Mesenchymal stem cell (in vitro differentiated cells and primary cell): ENCODE measurements at regions not wholly inside any gene's neighbourhood (a gene's known extent, or its start where the extent isn't known, plus 50 kb on each side); places are given as distances from the start of the nearest gene placed in this dataset.
A peak's percentile ranks its signal among the peaks of the same experiment; 100 is the strongest.

Experiments used
- DNase-seq: peaks from one replicate; pipeline ENCODE4 v3.0.0-alpha.2; 2013
- H2AFZ ChIP-seq: one replicate; pipeline ENCODE4 v1.6.1; 2013; ENCODE audit warnings: low read depth, mild to moderate bottlenecking, control low read depth, inconsistent platforms, low read length, moderate library complexity
- H2AK5ac ChIP-seq: 2 replicates; pipeline ENCODE4 v1.6.1; 2013; ENCODE audit warnings: low read length, moderate library complexity, mild to moderate bottlenecking, inconsistent platforms; ENCODE audit not compliant: severe bottlenecking
- H2BK120ac ChIP-seq: one replicate; pipeline ENCODE4 v1.6.1; 2013; ENCODE audit warnings: low read depth, mild to moderate bottlenecking, inconsistent platforms, low read length, moderate library complexity
- H2BK12ac ChIP-seq, 2 experiments: one replicate each; pipeline ENCODE4 v1.6.1; 2013; ENCODE audit warnings: inconsistent platforms in 2 of 2, low read length in 2 of 2, mild to moderate bottlenecking in 2 of 2, moderate library complexity in 2 of 2, control low read depth in 1 of 2
- H2BK15ac ChIP-seq: one replicate; pipeline ENCODE4 v1.6.1; 2013; ENCODE audit warnings: mild to moderate bottlenecking, low read depth, inconsistent platforms; ENCODE audit not compliant: poor library complexity, severe bottlenecking
- H2BK5ac ChIP-seq: 2 replicates; pipeline ENCODE4 v1.6.1; 2013; ENCODE audit warnings: low read depth, mild to moderate bottlenecking, low read length, control low read depth, inconsistent platforms; ENCODE audit not compliant: poor library complexity, severe bottlenecking
- H3K14ac ChIP-seq, 2 experiments: one replicate each; pipeline ENCODE4 v1.6.1; 2013; ENCODE audit warnings: inconsistent platforms in 2 of 2, low read length in 2 of 2, control low read depth in 1 of 2, mild to moderate bottlenecking in 1 of 2, moderate library complexity in 1 of 2
- H3K18ac ChIP-seq, 2 experiments: one replicate each; pipeline ENCODE4 v1.6.1; 2013; ENCODE audit warnings: inconsistent platforms in 2 of 2, low read length in 2 of 2, control low read depth in 1 of 2, low read depth in 1 of 2, mild to moderate bottlenecking in 1 of 2
- H3K23ac ChIP-seq, 2 experiments: one replicate each; pipeline ENCODE4 v1.6.1; 2013; ENCODE audit warnings: inconsistent platforms in 2 of 2, low read length in 2 of 2, mild to moderate bottlenecking in 2 of 2, moderate library complexity in 2 of 2, control low read depth in 1 of 2
- H3K27ac ChIP-seq: 2 replicates; pipeline ENCODE4 v1.5.1; 2013; ENCODE audit warnings: mild to moderate bottlenecking, moderate library complexity, low read length, control low read depth, inconsistent platforms; ENCODE audit not compliant: poor library complexity, severe bottlenecking
- H3K27me3 ChIP-seq, 2 experiments: 2 replicates each; pipeline versions ENCODE4 v1.6.1 to v1.7.0; 2013; ENCODE audit warnings: low read length in 2 of 2, mild to moderate bottlenecking in 2 of 2, moderate library complexity in 2 of 2, control low read depth in 1 of 2, inconsistent platforms in 1 of 2; ENCODE audit not compliant: control insufficient read depth in 1 of 2, insufficient read depth in 1 of 2
- H3K36me3 ChIP-seq, 2 experiments: 2 replicates each; pipeline versions ENCODE4 v1.6.1 to v1.7.0; 2013; ENCODE audit warnings: low read length in 2 of 2, control low read depth in 1 of 2, inconsistent platforms in 1 of 2, low read depth in 1 of 2, mild to moderate bottlenecking in 1 of 2; ENCODE audit not compliant: insufficient read depth in 2 of 2, control insufficient read depth in 1 of 2
- H3K4ac ChIP-seq, 2 experiments: one replicate each; pipeline ENCODE4 v1.6.1; 2013; ENCODE audit warnings: inconsistent platforms in 2 of 2, low read length in 2 of 2, mild to moderate bottlenecking in 2 of 2, moderate library complexity in 2 of 2, control low read depth in 1 of 2, low read depth in 1 of 2
- H3K4me1 ChIP-seq: 2 replicates; pipeline ENCODE4 v1.6.1; 2013; ENCODE audit warnings: low read depth, low read length, control low read depth; ENCODE audit not compliant: control insufficient read depth, insufficient read depth
- H3K4me2 ChIP-seq: 2 replicates; pipeline ENCODE4 v1.6.1; 2013; ENCODE audit warnings: low read length, mild to moderate bottlenecking, inconsistent platforms; ENCODE audit not compliant: poor library complexity, severe bottlenecking
- H3K4me3 ChIP-seq, 2 experiments: 2 replicates each; pipeline versions ENCODE4 v1.5.1 to v1.7.0; 2013; ENCODE audit warnings: low read length in 2 of 2, mild to moderate bottlenecking in 2 of 2, control low read depth in 1 of 2, low read depth in 1 of 2; ENCODE audit not compliant: insufficient read depth in 1 of 2
- H3K79me1 ChIP-seq: replicated peaks from 2 replicates; pipeline ENCODE4 v1.6.1; 2013; ENCODE audit warnings: mild to moderate bottlenecking, control low read depth, low read length, inconsistent platforms; ENCODE audit not compliant: poor library complexity, severe bottlenecking
- H3K9ac ChIP-seq: 2 replicates; pipeline ENCODE4 v1.7.0; 2013; ENCODE audit warnings: mild to moderate bottlenecking, low read length, moderate library complexity
- H3K9me3 ChIP-seq: 2 replicates; pipeline ENCODE4 v1.7.0; 2013; ENCODE audit warnings: mild to moderate bottlenecking, low read length; ENCODE audit not compliant: control insufficient read depth
- H4K8ac ChIP-seq: one replicate; pipeline ENCODE4 v1.6.1; 2013; ENCODE audit warnings: inconsistent platforms, mild to moderate bottlenecking, low read length, moderate library complexity
- H4K91ac ChIP-seq: one replicate; pipeline ENCODE4 v1.6.1; 2013; ENCODE audit warnings: mild to moderate bottlenecking, low read length, inconsistent platforms
- WGBS: methylation state at CpG from one replicate; pipeline ENCODE4 v1.1.7; 2013; ENCODE audit warnings: mixed read lengths; 5-methylcytosine and 5-hydroxymethylcytosine counted together

GRCh38 chr2:216289470-216289869 is 82.8 kb downstream of the MARCHF4 start:
- H2AK5ac ChIP-seq, result no peak overlapping the region
- no peak overlapping the region for H3K4me2 ChIP-seq
- no peaks in the 10 kb centered on the region for H3K27me3 ChIP-seq
- H2BK12ac ChIP-seq, result no peak overlapping the region
- no peak overlapping the region for H2BK5ac ChIP-seq
- no peak overlapping the region for H4K8ac ChIP-seq
- WGBS, result 0% methylated on average over 1 of the region's 2 CpGs
- H2AFZ ChIP-seq, result no peak overlapping the region
- no peak overlapping the region for H3K23ac ChIP-seq
- no peak overlapping the region for H2BK15ac ChIP-seq
- H3K4me1 ChIP-seq, result peaks cover 15% of the 10 kb centered on the region
- no peak overlapping the region for H3K27ac ChIP-seq
- DNase-seq, result no peak
- H3K4ac ChIP-seq, result no peak overlapping the region
- no peaks in the 10 kb centered on the region for H3K9me3 ChIP-seq
- no peak overlapping the region for H3K14ac ChIP-seq
- H3K4me3 ChIP-seq, result no peak overlapping the region
- H3K79me1 ChIP-seq, result no peaks in the 10 kb centered on the region
- H3K36me3 ChIP-seq, result no peaks in the 10 kb centered on the region
- no peak overlapping the region for H3K9ac ChIP-seq
- no peak overlapping the region for H3K18ac ChIP-seq
- no peak overlapping the region for H2BK120ac ChIP-seq
- H4K91ac ChIP-seq, result no peak overlapping the region

- H2BK12ac ChIP-seq, result no peak overlapping the region
- no peaks in the 10 kb centered on the region for H3K36me3 ChIP-seq
- no peak overlapping the region for H3K23ac ChIP-seq
- no peak overlapping the region for H4K8ac ChIP-seq
- H3K18ac ChIP-seq, result no peak overlapping the region
- peak overlapping the region in 1 of 2 experiments; percentile 8 for H3K4me3 ChIP-seq
- no peak overlapping the region for H3K27ac ChIP-seq
- no peak overlapping the region for H2AFZ ChIP-seq
- no peak overlapping the region for H2BK5ac ChIP-seq
- H2BK15ac ChIP-seq, result no peak overlapping the region
- DNase-seq, result peak; percentile 36
- no peaks in the 10 kb centered on the region for H3K9me3 ChIP-seq
- H2AK5ac ChIP-seq, result no peak overlapping the region
- WGBS, result 22% methylated on average over 4 of the region's 5 CpGs
- no peak overlapping the region for H3K9ac ChIP-seq
- H3K27me3 ChIP-seq, result no peaks in the 10 kb centered on the region
- H3K14ac ChIP-seq, result no peak overlapping the region
- H3K4me1 ChIP-seq, result peaks cover 20% of the 10 kb centered on the region
- H3K4ac ChIP-seq, result no peak overlapping the region
- H4K91ac ChIP-seq, result no peak overlapping the region
- no peak overlapping the region for H3K4me2 ChIP-seq
- no peak overlapping the region for H2BK120ac ChIP-seq
- H3K79me1 ChIP-seq, result no peaks in the 10 kb centered on the region
These were observed 85.0 kb downstream of the MARCHF4 start for GRCh38 chr2:216287251-216287650.

DNA sequence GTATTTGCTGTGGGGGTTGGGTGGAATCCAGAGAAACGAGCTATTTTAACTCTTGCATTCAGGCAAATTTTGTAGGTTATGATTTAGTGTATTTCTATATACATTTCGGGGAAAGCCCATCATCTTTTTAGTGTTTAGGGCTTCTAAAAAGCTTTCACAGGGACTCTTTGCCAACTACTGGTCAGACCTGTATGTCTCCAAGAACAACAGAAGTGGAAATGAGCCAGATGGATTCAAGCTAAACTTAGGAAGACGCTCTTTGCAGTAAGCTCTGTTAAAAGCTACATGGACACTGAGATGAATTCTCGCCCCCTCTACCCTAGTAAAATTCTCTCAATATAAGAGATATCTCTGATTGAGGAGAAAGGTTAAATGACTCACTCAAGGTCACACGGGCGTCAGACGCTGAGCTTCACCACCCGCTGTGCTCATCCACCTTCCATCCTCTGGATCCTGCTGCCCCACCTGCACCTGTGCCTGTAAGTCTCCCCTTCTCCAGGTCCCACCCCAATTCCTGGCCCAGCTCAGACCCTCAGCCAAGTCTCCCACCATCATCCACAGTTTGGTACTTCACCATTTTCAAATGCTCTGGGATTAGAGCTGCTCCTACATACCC is 85.6 kb downstream of the MARCHF4 start:
- H3K79me1 ChIP-seq, result no peaks in the 10 kb centered on the region
- peaks cover 20% of the 10 kb centered on the region for H3K4me1 ChIP-seq
- H4K8ac ChIP-seq, result no peak overlapping the region
- no peak overlapping the region for H2BK5ac ChIP-seq
- no peak overlapping the region for H3K4me2 ChIP-seq
- H3K9ac ChIP-seq, result no peak overlapping the region
- no peak overlapping the region for H3K18ac ChIP-seq
- no peak overlapping the region for H3K23ac ChIP-seq
- H2AK5ac ChIP-seq, result no peak overlapping the region
- H3K14ac ChIP-seq, result peak overlapping the region in 1 of 2 experiments; percentile 79
- DNase-seq, result peak; percentile 52
- 48% methylated on average over 8 of the region's 8 CpGs for WGBS
- no peaks in the 10 kb centered on the region for H3K36me3 ChIP-seq
- no peaks in the 10 kb centered on the region for H3K27me3 ChIP-seq
- H3K27ac ChIP-seq, result no peak overlapping the region
- H3K9me3 ChIP-seq, result no peaks in the 10 kb centered on the region
- peak overlapping the region in 1 of 2 experiments; percentile 21 for H2BK12ac ChIP-seq
- no peak overlapping the region for H3K4ac ChIP-seq
- no peak overlapping the region for H2BK15ac ChIP-seq
- no peak overlapping the region for H2AFZ ChIP-seq
- no peak overlapping the region for H4K91ac ChIP-seq
- peak overlapping the region in 1 of 2 experiments; percentile 8 for H3K4me3 ChIP-seq
- H2BK120ac ChIP-seq, result no peak overlapping the region

- Histone ChIP-seq H3K36me3 (no peaks in the 10 kb centered on the region), H4K91ac (no peak overlapping the region), H3K23ac (peak overlapping the region in 1 of 2 experiments; percentile 56), H3K79me1 (no peaks in the 10 kb centered on the region), H3K9ac (no peak overlapping the region), H3K14ac (no peak overlapping the region), H3K18ac (peak overlapping the region in 1 of 2 experiments; percentile 44), H3K9me3 (no peaks in the 10 kb centered on the region), H2BK12ac (no peak overlapping the region), H2AK5ac (peak overlapping the region; percentile 57), H4K8ac (no peak overlapping the region), H2BK15ac (no peak overlapping the region), H3K27ac (no peak overlapping the region), H2BK120ac (no peak overlapping the region), H3K27me3 (no peaks in the 10 kb centered on the region), H3K4me3 (no peak overlapping the region), H3K4me2 (no peak overlapping the region), H3K4me1 (peaks cover 20% of the 10 kb centered on the region), H2AFZ (no peak overlapping the region), H3K4ac (no peak overlapping the region), H2BK5ac (no peak overlapping the region)
- DNase-seq, result no peak
- WGBS, result 68% methylated on average over 7 of the region's 7 CpGs
These were observed 86.6 kb downstream of the MARCHF4 start for GRCh38 chr2:216285701-216286100.
